Body of pancreas (tissue), 4 donors: ENCODE measurements at regions not wholly inside any gene's neighbourhood (a gene's known extent, or its start where the extent isn't known, plus 50 kb on each side); places are given as distances from the start of the nearest gene placed in this dataset.

Experiments used
- CTCF ChIP-seq, 7 experiments: fragments of 450-650 bp in 4 of 7; fragments of 200-600 bp in 3 of 7; sonication (generic) in 3 of 7; IDR thresholded peaks; one replicate each; pipeline ENCODE4 v1.5.1; 2016 to 2019; ENCODE audit warnings: antibody characterized with exemption in 7 of 7
- POLR2A ChIP-seq, 3 donors: fragments of 450-650 bp; IDR thresholded peaks; one replicate each; pipeline ENCODE4 v1.6.1; 2016; ENCODE audit warnings: antibody characterized with exemption in 3 of 3, mild to moderate bottlenecking in 2 of 3

- TF ChIP-seq POLR2A (IDR thresholded peaks at IDR 0.05) = no peak
- no peak for TF ChIP-seq CTCF (IDR thresholded peaks at IDR 0.05)
These were observed 116.3 kb upstream of the PNPLA4 start for GRCh38 chrX:8043546-8043945.
